Central memory CD4-positive, alpha-beta T cell (primary cell): ENCODE measurements at regions not wholly inside any gene's neighbourhood (a gene's known extent, or its start where the extent isn't known, plus 50 kb on each side); places are given as distances from the start of the nearest gene placed in this dataset.
"Not testable (repeated sequence)": the region's sequence is repeated elsewhere in the genome, so short reads cannot be mapped to it uniquely, and the experiment has no call there.

Experiments used
- DNase-seq: peaks from one replicate; pipeline ENCODE4 v3.0.0; 2022

DNA sequence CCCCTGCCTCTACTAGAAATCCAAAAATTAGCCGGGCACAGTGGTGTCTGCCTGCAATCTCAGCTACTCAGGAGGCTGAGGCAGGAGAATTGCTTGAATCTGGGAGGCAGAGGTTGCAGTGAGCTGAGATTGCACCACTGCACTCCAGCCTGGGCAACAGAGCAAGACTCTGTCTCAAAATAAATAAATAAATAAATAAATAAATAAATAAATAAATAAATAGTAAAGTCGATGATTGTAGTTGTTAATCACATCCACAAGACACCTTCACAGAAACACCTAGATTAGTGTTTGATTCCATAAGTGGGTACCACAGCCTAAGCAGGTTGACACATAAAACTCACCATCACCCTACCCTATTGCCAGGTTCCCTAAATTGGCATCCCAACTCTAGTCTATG lies 1199.0 kb downstream of the TYW1 start:
- not testable (repeated sequence) for DNase-seq

DNA sequence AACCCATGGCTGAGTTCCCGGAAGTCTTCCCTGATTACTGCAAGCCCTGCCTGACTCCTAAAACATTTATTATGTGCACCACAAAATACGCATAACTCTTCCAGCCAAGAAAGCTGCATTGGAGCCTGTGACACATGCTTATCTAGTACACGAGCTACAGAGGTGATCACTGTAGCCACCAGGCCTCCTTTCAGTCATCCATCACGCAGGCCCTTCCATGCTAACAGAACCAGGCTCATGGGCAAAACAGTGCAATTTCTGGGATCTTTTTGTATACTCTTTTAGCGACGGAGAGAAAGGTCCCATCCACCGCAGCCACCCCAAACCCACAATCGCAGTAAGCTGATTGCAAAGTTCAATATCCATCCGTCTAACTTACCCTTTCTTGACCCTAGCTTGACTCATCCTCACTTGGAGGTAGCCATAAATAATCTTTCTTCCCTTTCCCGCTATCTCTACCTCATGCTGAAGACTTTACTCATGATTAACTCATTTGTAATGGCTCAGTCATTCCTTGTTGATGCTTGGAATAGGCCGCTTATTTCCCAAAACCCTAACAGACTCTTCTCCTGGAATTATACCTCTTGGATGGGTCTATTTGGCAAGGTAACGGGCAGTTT lies 1203.5 kb downstream of the TYW1 start:
- no peak for DNase-seq

DNA sequence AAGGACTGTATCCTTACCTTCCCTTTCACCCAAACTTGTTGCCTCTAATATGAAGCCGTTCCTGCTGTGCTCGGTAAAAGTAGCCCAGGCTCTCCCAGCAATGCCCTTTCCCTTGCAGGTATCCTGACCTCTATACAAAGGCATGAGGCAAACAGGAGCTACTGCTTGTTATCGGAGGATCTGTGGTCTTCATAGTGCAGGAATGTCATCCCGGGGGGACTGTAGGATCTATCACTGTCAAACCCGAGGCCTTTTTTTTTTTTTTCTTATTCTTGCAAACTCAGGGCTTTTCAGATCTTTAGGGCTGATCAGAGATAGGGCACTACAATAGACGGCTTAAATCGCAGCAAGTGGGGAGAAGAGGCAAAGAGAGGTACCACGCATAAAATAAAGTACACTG lies 1206.6 kb downstream of the TYW1 start:
- no peak for DNase-seq

DNA sequence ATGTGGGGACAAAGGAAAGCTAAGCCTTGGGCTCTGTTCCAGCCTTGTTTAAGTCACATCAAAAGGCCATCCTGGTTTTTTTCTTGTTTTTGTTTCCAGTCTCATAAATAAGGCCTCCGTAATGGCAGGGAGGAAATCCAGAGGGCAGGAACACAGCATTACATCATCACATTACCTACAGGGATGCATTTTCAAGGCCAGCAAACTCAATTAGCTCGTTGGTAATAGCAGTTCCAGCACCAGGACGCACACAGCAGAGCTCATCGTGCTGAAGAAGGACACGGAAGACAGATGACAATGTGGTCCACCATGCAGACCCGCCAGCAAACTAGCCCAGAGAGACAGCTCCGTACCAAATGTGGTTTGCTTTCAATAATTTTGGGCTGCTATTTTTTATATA lies 1209.2 kb downstream of the TYW1 start:
- no peak for DNase-seq

DNA sequence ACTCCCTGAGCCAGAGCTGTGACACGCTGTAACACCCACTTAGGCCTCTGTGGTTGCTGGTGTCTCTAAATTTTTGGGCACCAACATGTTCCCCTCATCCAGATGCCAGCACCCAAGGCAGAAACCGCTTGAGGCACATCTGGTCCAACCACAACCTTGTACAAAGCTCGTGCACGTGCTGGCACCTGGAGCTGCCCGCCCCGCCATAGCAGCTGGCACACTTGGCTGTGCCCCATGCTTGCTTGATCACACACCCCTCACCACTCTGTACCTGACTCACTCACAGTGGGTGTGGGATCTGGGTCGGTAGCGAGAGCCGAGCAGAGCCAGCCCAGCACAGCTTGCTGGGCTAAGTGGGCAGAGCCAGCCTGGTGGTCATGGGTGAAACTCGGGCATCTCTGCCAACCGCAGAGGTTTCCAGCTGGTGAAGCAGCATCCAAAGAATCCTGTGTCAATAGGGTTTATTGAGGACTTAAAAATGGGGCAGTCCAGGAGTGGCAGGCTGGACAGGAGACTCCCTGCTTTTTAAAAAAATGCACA lies 1210.4 kb downstream of the TYW1 start:
- DNase-seq = no peak

DNA sequence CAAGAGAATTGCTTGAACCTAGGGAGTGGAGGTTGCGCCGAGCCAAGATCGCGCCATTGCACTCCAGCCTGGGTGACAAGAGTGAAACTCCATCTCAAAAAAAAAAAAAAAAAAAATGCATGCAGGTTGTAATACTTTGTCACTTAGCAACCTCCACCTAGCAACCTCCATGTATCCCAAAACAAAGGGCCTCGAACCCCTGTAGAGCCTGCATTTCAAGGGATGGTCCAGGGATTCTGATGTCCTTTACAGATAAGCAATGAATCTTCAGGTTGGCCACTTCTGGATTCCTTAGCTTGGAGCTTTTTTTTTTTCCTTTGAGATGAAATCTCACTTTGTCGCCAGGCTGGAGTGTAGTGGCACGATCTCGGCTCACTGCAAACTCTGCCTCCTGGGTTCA lies 1211.0 kb downstream of the TYW1 start:
- no peak for DNase-seq

DNA sequence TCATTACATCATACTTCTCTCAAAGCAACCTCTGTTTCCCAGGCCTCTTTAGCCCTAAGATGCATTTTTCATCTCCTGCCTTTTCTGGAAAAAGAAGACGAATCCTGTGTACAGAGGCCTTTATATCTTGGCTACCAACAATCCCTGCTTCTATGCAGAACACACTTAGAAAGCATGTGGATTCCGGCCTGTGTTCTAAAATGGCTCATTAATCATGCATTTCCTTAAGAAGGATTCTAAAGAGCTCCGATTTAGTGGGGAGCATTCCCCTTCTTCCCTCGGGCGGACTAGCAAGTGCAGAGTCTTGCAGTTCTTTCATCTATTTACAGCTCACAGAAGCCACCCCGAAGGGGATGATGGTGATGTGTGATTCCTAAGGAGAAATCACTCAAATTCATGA lies 1212.9 kb downstream of the TYW1 start:
- DNase-seq = no peak

DNA sequence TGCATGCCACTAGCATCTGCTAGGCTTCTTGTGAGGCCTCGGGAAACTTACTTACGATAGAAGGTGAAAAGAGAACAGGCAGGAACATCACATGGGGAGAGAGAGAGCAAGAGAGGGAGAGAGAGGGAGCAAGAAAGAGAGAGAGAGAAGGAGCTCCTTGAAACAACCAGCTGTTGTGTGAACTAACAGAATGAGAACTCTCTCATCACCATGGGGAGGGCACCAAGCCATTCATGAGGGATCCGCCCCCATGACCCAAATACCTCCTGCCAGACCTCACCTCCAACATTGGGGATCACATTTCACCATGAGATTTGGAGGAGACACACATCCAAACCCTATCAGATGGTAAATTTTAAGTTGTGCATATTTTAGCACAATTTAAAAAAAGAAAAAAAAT lies 1217.2 kb downstream of the TYW1 start:
- DNase-seq = no peak

DNA sequence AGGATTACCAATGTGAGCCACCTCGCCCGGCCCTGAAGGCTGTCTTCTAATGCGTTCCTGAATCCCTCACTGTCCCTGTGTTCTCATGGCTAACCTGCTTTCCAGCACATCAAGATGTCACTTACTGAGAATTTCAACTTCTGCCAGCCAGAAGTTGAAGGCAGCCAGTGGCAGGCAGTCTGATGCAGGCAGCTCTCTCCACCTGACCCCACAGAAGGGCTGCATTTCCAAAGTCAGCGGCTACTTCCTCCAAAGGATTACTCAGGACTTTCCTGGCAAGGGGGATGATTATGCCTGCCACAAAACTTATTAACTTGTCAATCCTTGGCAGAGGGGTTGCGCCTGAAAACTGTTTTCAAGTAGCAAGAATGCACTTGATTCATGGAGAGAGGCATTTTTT lies 1219.4 kb downstream of the TYW1 start:
- DNase-seq = no peak

DNA sequence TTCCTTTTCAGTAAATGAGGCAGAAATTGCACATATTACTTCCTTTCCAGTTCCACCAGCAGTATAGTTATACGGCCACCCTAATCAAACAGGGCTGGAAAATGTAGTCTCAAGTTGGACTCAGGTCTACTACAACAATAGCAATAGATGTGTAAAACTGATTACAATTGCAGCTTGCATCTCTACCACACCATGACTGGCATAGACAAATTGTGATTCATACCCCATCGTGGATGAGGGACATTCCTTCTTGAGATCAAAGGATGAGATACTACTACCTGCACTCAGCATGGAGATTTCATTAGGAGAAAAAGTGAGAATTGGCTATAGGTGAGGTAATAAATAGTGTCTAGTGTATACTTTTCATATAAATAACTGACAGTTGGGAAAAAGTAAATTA lies 1220.8 kb downstream of the TYW1 start:
- DNase-seq = no peak

DNA sequence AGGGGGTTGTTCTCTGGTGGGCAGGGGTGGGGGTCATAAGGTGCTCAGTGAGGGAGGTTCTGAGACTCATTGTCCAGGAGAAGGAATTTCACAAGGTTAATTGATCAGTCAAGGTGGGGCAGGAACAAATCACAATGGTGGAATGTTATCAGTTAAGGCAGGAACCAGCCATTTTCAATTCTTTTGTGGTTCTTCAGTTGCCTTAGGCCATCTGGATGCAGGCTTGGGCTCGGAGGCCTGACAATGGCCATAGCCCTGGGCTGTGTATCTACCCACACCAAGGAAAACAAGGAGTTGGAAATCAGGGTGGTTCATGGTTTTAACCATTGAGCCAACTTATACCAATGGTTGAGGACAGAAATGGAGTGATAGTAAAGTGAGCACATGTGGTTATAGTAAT lies 1221.8 kb downstream of the TYW1 start:
- no peak for DNase-seq

DNA sequence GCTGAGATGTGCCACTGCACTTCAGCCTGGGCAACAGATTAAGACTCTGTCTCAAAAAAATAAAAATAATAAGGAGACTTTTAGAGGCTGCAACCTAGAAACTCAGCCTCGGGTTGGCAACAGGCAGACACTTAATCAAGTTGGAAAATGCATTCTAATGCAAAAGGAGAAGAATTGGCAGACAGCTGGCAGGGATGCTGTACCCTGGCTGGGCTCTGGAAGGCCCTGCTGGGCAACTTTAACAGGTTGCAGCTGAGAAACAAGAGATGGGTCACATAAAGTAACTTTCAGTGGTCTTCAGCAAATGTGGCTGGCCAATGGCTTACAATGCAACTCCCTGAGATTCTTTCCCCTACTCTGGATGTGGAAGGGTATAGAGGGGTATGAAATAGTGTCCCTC lies 1225.7 kb downstream of the TYW1 start:
- no peak for DNase-seq

DNA sequence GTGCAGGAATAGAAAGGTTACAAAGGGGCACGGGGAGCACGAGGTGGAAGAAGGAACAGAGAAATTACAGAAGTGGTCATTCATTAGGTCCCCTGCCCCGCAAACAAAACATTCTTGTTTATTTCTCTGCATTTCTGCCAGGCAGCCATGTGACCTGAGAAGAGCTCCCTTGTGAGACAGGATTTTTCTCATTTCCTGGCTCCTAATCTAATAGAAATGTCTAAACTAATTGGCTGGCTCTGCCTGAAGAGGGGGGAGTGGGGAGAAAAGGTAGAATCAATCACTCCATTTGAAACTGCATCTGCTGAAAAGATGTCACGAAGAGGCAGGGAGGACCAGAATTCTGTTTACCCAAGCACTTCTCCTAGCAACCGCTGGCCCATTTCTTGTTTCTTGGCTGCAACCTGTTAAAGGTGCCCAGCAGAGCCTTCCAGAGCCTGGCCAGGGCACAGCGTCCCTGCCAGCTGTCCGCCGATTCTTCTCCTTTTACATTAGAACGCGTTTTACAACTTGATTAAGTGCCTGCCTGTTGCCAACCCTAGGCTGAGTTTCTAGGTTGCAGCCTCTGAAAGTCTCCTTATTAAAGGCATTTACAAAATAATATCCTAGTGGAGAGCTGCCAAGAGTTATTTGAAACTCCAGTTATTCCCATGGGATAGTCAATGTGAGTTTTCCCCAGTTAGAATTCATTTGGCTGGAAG lies 1227.6 kb downstream of the TYW1 start:
- DNase-seq = no peak

DNA sequence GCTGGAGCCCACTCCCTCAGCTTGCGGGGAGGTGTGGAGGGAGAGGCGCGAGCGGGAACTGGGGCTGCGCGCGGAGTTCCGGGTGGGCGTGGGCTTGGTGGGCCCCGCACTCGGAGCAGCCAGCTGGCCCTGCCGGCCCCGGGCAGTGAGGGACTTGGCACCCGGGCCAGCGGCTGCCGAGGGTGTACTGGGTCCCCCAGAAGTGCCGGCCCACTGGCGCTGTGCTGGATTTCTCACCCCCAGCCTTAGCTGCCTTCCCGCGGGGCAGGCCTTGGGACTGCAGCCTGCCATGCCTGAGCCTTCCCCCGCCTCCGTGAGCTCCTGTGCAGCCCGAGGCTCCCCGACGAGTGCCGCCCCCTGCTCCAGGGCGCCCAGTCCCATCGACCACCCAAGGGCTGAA lies 1234.4 kb downstream of the TYW1 start:
- DNase-seq = not testable (repeated sequence)

DNA sequence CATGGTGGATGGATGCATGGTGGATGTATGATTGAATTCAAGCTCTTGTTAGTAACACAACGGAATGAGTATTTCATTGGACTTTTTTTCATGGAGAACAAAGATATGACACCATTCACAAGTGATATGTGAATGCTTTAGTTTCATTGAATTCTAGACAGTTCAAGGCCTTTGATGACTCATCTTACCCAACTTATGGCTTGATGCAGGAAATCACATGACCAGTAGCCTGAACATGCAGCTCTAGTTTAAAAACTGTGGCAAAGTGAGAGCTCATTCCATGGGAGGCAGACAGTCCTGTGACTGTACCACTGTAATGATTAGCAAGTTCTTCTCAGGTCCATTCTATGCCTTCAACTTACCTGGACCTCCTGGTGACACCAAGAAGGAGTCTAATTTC lies 1239.3 kb downstream of the TYW1 start:
- DNase-seq = no peak

DNA sequence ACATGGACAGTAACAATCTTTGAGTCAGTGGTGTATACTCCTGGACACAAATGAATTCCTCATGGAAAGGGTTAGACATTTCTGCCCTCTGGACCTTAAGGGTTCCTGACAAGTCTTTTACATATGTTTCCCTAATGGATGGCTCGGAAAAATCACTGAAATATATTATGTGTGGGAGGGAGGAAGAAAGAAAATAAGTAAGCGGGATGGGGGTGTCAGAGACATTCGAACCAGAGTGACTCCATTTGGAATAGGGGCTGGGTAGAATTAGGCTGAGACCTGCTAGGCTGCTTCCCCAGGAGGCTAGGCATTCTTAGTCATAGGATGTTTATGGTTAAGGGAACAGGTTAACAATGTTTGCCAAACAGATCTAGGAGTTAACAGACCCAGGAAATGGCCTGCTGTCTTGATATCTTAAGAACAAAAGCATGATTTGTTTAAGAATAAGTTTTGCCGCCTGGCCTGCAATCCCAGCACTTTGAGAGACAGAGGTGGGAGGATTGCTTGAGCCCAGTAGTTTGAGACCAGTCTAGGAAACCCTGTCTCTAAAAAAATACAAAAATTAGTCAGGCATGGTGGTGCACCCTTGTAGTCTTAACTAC lies 1241.7 kb downstream of the TYW1 start:
- no peak for DNase-seq

DNA sequence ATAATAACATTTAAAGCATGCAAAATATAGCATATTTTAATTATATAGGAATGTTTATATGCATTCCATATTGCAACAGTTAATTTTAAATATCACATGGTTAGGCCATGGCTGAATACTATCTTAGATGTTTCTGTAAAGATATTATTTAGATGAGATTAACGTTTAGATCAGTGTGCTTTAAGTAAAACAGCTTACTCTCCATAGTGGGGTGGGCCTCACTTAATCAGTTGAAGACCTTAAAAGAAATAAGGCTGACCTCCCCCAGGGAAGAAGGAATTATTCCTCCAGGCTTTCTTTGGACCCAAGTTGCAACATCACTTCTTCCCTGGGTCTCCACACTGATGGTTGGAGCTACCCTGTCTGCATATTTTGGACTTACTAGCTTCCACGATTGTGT lies 1246.5 kb downstream of the TYW1 start:
- DNase-seq = no peak

DNA sequence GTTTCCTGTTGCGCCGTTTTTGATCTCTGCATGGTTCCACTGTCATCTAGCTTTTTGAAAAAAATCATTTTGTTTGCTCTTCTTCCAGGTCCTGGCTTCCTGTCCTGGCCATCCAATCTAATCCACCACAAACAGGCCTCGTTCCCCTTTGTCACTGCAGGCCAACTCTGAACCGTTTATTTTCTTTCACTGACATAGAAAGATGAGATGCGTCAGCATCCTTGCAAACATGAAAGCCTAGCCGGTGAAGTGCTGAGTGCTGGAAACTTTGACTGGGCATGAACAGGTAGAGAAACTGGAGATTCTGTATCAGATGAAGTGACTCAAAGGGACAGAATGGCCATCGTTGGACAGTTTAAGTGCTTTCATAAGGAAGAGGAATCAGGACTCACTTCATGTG lies 1247.8 kb downstream of the TYW1 start:
- DNase-seq = no peak

DNA sequence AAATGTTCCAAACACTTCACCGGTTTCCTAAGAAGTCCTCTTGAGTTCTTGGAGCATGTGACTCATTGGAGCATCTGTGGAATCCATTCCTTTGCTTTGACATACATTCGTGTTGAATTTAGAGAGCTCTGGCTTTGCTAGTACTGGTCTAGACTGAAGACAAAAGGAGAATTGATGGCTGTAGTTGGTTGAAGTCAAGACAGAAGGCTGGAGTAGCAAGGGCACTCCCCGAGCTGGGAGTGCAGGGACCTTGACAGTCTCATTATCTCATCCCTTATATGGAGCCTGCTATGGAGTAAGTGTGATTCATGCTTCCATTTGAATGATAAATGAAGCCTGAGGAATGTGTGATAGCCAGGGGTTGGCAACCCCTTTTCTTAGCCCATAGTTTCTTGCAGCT lies 1249.1 kb downstream of the TYW1 start:
- DNase-seq = no peak

DNA sequence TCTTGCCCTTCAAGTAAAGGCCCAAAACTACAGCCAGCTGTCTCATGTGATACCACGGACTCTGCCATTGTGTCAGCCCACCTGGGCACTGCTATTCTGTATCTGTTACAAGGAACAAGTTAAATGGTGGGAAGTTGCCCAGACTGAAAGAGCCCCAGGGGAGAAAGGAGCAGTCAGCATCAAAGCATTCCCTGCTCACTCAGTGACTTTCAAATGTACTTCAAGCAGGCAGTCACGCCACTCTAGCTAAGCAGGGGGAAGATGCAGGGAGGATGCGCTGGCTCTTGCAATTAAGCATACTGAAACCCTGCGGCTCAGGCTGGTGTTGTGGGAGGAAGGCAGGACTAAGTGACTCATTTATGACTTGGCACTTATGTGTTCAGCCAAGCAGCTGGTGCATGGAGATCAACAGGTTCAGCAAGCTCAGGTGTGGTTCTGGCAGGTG lies 1249.6 kb downstream of the TYW1 start:
- no peak for DNase-seq

DNA sequence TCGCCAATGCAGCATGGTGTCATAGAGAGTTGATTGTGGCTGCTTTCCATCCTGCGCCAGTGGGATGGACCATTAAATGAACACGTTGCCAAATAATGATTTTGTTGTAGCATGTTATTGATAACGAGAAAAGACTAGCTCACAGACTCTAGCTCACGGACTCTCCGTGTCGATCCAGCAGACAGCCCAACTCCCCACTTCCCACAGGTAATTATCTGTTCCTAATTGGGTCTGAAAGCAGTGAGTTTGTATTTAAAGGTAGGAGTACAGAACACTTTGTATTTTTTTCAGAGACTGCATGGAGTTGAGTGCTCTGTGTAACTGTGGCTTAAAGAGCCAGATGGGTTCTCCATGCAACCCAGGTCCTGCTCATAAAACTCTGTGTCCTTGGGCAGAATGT lies 1250.5 kb downstream of the TYW1 start:
- no peak for DNase-seq

DNA sequence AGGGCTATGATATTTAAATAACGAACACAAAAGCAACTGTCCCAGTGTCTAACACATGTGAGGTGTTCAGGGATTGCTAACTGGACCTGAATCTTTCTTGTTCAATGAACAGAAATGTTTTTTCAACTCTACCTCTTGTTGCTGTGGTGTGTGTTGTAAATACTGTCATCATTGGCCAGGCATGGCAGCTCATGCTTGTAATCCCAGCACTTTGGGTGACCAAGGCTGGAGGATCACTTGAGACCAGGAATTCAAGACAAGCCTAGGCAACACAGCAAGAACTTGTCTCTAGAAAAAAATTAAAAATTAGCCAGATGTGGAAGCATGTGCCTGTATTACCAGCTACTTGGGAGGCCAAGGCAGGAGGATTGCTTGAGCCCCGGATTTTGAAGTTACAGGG lies 1250.9 kb downstream of the TYW1 start:
- DNase-seq = no peak

DNA sequence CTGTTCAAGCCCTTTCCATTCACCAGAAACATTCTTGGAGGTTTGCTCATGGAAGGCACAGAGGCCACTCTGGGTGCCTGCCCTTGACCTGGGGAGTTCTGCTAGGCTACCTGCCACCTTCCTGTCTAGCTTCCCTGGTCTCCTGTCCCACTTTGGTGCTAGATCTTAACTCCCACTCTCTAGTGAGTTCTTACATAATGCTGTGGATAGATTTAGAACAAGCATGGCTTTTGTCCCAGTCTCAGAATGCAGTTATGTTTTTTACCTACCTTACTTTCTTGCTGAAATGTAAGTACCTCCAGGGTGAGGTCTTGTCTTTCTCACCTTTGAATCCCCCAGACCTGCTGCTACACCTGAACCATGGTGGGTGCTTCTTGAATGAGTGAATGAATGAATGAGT lies 1252.3 kb downstream of the TYW1 start:
- DNase-seq = no peak

DNA sequence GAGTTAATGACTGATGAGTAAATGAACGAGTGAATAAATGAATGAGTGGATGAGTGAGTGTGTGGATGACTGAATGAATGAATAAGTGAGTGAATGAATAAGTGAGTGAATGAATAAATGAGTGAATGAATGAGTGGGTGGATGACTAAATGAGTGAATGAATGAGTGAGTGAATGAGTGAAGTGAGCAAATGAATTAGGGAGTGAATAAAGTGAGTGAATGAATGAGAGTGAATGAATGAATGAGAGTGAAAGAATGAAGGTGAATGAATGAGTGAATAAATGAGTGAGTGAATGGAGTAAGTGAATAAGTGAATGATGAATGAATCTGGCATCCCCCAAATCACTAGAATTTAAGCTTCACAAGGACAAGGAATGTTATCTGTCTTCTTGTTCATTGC lies 1253.0 kb downstream of the TYW1 start:
- DNase-seq = no peak
